Endodermal cell (in vitro differentiated cells): ENCODE measurements at regions not wholly inside any gene's neighbourhood (a gene's known extent, or its start where the extent isn't known, plus 50 kb on each side); places are given as distances from the start of the nearest gene placed in this dataset.
"Not testable (repeated sequence)": the region's sequence is repeated elsewhere in the genome, so short reads cannot be mapped to it uniquely, and the experiment has no call there.

Experiments
- DNase-seq: peaks from one replicate; pipeline ENCODE4 v3.0.0-alpha.2; 2017
- H3K27ac ChIP-seq: 2 replicates; pipeline ENCODE4 v1.5.1; 2013; ENCODE audit warnings: mild to moderate bottlenecking, low read depth, low read length, moderate library complexity
- H3K27me3 ChIP-seq: 2 replicates; pipeline ENCODE4 v1.6.1; 2013; ENCODE audit warnings: mild to moderate bottlenecking, low read length, moderate library complexity; ENCODE audit not compliant: insufficient read depth, control insufficient read depth, poor library complexity, severe bottlenecking
- H3K36me3 ChIP-seq: 2 replicates; pipeline ENCODE4 v1.7.0; 2013; ENCODE audit warnings: mild to moderate bottlenecking, low read length, moderate library complexity; ENCODE audit not compliant: control insufficient read depth, insufficient read depth
- H3K4me1 ChIP-seq: one replicate; pipeline ENCODE4 v1.7.0; 2013; ENCODE audit warnings: low read length; ENCODE audit not compliant: control insufficient read depth, insufficient read depth
- H3K4me3 ChIP-seq: 2 replicates; pipeline ENCODE4 v1.5.1; 2013; ENCODE audit warnings: mild to moderate bottlenecking, low read length, moderate library complexity
- H3K9ac ChIP-seq: 2 replicates; pipeline ENCODE4 v1.6.1; 2013; ENCODE audit warnings: mild to moderate bottlenecking, low read length, moderate library complexity; ENCODE audit not compliant: poor library complexity, severe bottlenecking; ENCODE audit errors: extremely low read depth
- H3K9me3 ChIP-seq: 2 replicates; pipeline ENCODE4 v1.6.1; 2013; ENCODE audit warnings: mild to moderate bottlenecking, low read length, moderate library complexity; ENCODE audit not compliant: control insufficient read depth
- H3K27ac Mint-ChIP-seq: 2 replicates; pipeline ENCODE4 v1.8.0; 2020; ENCODE audit warnings: mixed read lengths
- H3K27me3 Mint-ChIP-seq: 2 replicates; pipeline ENCODE4 v1.8.0; 2021; ENCODE audit warnings: mild to moderate bottlenecking, mixed read lengths; ENCODE audit not compliant: insufficient read depth
- H3K36me3 Mint-ChIP-seq: 2 replicates; pipeline ENCODE4 v1.8.0; 2020; ENCODE audit warnings: low read depth, mixed read lengths
- H3K4me1 Mint-ChIP-seq: 2 replicates; pipeline ENCODE4 v1.8.0; 2020; ENCODE audit warnings: mixed read lengths
- H3K4me3 Mint-ChIP-seq: 2 replicates; pipeline ENCODE4 v1.8.0; 2020; ENCODE audit warnings: mild to moderate bottlenecking, moderate library complexity, mixed read lengths
- H3K9me3 Mint-ChIP-seq: 2 replicates; pipeline ENCODE4 v1.8.0; 2020; ENCODE audit warnings: mild to moderate bottlenecking, mixed read lengths
- WGBS, 2 experiments: methylation state at CpG; one replicate each; pipeline versions ENCODE4 v1.1.5 to v1.1.7; 2013; ENCODE audit warnings: missing lambda C conversion rate in 2 of 2, mixed read lengths in 1 of 2; ENCODE audit not compliant: insufficient coverage in 1 of 2, insufficient read length in 1 of 2; 5-methylcytosine and 5-hydroxymethylcytosine counted together
- TF ChIP-seq, protein P1 (sequence below): fragments of 200-600 bp; sonication (generic); conservative IDR thresholded peaks from 2 replicates; pipeline ENCODE4 v1.5.0; 2021; ENCODE audit warnings: antibody characterized with exemption, mild to moderate bottlenecking

DNA sequence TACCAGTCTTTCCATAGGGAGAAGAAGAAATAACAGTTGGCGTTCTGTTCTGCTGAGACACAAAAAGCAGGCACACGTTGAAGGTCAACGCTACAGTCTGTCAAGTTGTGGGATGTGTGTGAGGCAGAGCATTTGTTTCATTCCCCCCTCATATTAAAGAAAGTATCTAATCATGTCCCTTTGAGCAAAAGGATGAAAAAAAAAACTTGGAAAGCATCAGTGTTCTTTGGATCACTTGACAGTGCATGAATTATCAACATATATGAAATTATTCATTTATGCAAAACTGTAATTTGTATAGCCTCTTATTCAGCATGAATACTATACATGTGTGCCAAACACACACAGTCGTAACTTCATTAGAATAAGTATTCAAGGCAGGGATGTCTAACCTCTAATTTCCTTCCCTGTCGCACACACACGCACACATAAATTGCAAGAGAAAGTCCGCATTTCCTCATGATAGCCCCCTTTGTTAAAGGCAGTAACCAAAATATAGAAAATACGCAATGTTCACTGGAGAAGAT is 228.6 kb downstream of the RND3 start:
- no peaks in the 10 kb centered on the region for H3K27me3 ChIP-seq
- no peaks in the 10 kb centered on the region for H3K4me1 ChIP-seq
- Mint-ChIP-seq H3K4me3 (no peak overlapping the region), H3K9me3 (no peaks in the 10 kb centered on the region), H3K27ac (no peak overlapping the region), H3K4me1 (peaks cover 6% of the 10 kb centered on the region), H3K36me3 (no peaks in the 10 kb centered on the region), H3K27me3 (no peaks in the 10 kb centered on the region)
- DNase-seq: no peak
- H3K36me3 ChIP-seq: no peaks in the 10 kb centered on the region
- H3K4me3 ChIP-seq: no peak overlapping the region
- no peaks in the 10 kb centered on the region for H3K9me3 ChIP-seq
- TF ChIP-seq, protein P1, sequence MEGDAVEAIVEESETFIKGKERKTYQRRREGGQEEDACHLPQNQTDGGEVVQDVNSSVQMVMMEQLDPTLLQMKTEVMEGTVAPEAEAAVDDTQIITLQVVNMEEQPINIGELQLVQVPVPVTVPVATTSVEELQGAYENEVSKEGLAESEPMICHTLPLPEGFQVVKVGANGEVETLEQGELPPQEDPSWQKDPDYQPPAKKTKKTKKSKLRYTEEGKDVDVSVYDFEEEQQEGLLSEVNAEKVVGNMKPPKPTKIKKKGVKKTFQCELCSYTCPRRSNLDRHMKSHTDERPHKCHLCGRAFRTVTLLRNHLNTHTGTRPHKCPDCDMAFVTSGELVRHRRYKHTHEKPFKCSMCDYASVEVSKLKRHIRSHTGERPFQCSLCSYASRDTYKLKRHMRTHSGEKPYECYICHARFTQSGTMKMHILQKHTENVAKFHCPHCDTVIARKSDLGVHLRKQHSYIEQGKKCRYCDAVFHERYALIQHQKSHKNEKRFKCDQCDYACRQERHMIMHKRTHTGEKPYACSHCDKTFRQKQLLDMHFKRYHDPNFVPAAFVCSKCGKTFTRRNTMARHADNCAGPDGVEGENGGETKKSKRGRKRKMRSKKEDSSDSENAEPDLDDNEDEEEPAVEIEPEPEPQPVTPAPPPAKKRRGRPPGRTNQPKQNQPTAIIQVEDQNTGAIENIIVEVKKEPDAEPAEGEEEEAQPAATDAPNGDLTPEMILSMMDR: no peak
- WGBS, 2 experiments: 93 to 96% methylated on average over 5 to 8 of the region's 8 CpGs
- no peak overlapping the region for H3K9ac ChIP-seq
- no peak overlapping the region for H3K27ac ChIP-seq

GRCh38 chr2:150256736-150257135 is 230.7 kb downstream of the RND3 start:
- Histone ChIP-seq H3K9ac (no peak overlapping the region), H3K27ac (no peak overlapping the region), H3K9me3 (no peaks in the 10 kb centered on the region), H3K36me3 (no peaks in the 10 kb centered on the region), H3K27me3 (no peaks in the 10 kb centered on the region), H3K4me1 (no peaks in the 10 kb centered on the region), H3K4me3 (no peak overlapping the region)
- peaks cover 6% of the 10 kb centered on the region for H3K4me1 Mint-ChIP-seq
- WGBS, 2 experiments: 93 to 100% methylated on average over 1 to 3 of the region's 3 CpGs
- no peak overlapping the region for H3K27ac Mint-ChIP-seq
- no peak for DNase-seq
- H3K36me3 Mint-ChIP-seq: no peaks in the 10 kb centered on the region
- TF ChIP-seq, protein P1: no peak
- no peak overlapping the region for H3K4me3 Mint-ChIP-seq
- H3K27me3 Mint-ChIP-seq: no peaks in the 10 kb centered on the region
- H3K9me3 Mint-ChIP-seq: no peaks in the 10 kb centered on the region

- Histone ChIP-seq H3K9me3 (no peaks in the 10 kb centered on the region), H3K27ac (no peak overlapping the region), H3K36me3 (no peaks in the 10 kb centered on the region), H3K27me3 (no peaks in the 10 kb centered on the region), H3K4me3 (no peak overlapping the region), H3K9ac (no peak overlapping the region), H3K4me1 (no peaks in the 10 kb centered on the region)
- Mint-ChIP-seq H3K4me3 (no peak overlapping the region), H3K36me3 (no peaks in the 10 kb centered on the region), H3K4me1 (peaks cover under 1% of the 10 kb centered on the region), H3K9me3 (no peaks in the 10 kb centered on the region), H3K27ac (no peak overlapping the region), H3K27me3 (no peaks in the 10 kb centered on the region)
- TF ChIP-seq, protein P1: no peak
- no peak for DNase-seq
Measured at GRCh38 chr2:150255528-150255927, 231.9 kb downstream of the RND3 start.

DNA sequence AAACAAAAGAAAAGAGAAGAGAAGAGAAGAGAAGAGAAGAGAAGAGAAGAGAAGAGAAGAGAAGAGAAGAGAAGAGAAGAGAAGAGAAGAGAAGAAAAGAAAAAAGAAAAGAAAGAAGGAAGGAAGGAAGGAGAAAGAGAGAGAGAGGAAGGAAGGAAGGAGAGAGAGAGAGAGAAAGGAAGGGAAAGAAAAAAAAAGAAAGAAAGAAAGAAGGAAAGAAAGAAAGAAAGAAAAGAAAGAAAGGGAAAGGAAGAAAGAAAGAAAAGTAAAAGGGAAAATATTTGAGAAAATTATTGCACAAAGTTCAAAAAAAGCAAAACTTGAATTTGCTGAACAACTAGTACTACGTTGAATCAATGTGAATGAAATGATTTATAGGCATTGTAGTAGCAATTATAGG is 237.7 kb downstream of the RND3 start:
- H3K4me3 ChIP-seq, H3K27me3 ChIP-seq, H3K9ac ChIP-seq, H3K4me1 ChIP-seq, H3K9me3 ChIP-seq, DNase-seq, H3K4me3 Mint-ChIP-seq, H3K27me3 Mint-ChIP-seq, H3K36me3 ChIP-seq, H3K4me1 Mint-ChIP-seq, H3K27ac ChIP-seq, H3K36me3 Mint-ChIP-seq, H3K27ac Mint-ChIP-seq, H3K9me3 Mint-ChIP-seq: not testable (repeated sequence)
- WGBS, 2 experiments: 88 to 96% methylated on average over 1 of the region's 1 CpG
